Testis (tissue), 2 donors: ENCODE measurements at regions not wholly inside any gene's neighbourhood (a gene's known extent, or its start where the extent isn't known, plus 50 kb on each side); places are given as distances from the start of the nearest gene placed in this dataset.

ENCODE experiments used
- DNase-seq: peaks from one replicate; pipeline ENCODE4 v3.0.0-alpha.2; 2019
- H3K27ac ChIP-seq, 2 donors: fragments of 200-600 bp; sonication (generic); one replicate each; pipeline ENCODE4 v1.5.1; 2019
- H3K27me3 ChIP-seq: fragments of 200-600 bp; sonication (generic); one replicate; pipeline ENCODE4 v1.5.1; 2019
- H3K36me3 ChIP-seq: fragments of 200-600 bp; sonication (generic); one replicate; pipeline ENCODE4 v1.5.1; 2017; ENCODE audit warnings: low read depth; ENCODE audit errors: missing control alignments
- H3K4me1 ChIP-seq: fragments of 200-600 bp; sonication (generic); one replicate; pipeline ENCODE4 v1.5.1; 2019
- H3K4me3 ChIP-seq, 2 donors: fragments of 200-600 bp; sonication (generic); one replicate each; pipeline ENCODE4 v1.5.1; 2017 to 2019
- H3K9me3 ChIP-seq: fragments of 200-600 bp; sonication (generic); one replicate; pipeline ENCODE4 v1.5.1; 2017
- POLR2A ChIP-seq: fragments of 450-650 bp; IDR thresholded peaks from one replicate; pipeline ENCODE4 v1.6.1; 2017; ENCODE audit warnings: antibody characterized with exemption, mild to moderate bottlenecking, moderate library complexity
- WGBS, 2 donors: methylation state at CpG; one replicate each; pipeline ENCODE4 v1.1.5; 2018; 5-methylcytosine and 5-hydroxymethylcytosine counted together
- intact Hi-C: fragments of 100-400 bp; cut with DNase I; formaldehyde crosslinking; loops from one replicate; pipeline ENCODE4 v1.15.1; 2023; ENCODE audit warnings: low total_unique reads
- TF ChIP-seq, protein P1 (sequence below), 3 experiments: fragments of 450-650 bp in 2 of 3; fragments of 200-600 bp in 1 of 3; sonication (generic) in 1 of 3; IDR thresholded peaks; one replicate each; pipeline ENCODE4 v1.5.1; 2016 to 2019; ENCODE audit warnings: antibody characterized with exemption in 3 of 3, mild to moderate bottlenecking in 2 of 3, moderate library complexity in 1 of 3

GRCh38 chr12:125434131-125434530 lies 368.9 kb downstream of the AACS start:
- intact Hi-C loops, result no loop called here
- Histone ChIP-seq H3K36me3 (no peaks in the 10 kb centered on the region), H3K27ac (no peak overlapping the region), H3K27me3 (no peaks in the 10 kb centered on the region), H3K4me1 (peaks cover 3% of the 10 kb centered on the region), H3K4me3 (no peak overlapping the region), H3K9me3 (no peaks in the 10 kb centered on the region)
- WGBS, 2 donors, result 84 to 95% methylated on average over 9 of the region's 9 CpGs
- no peak for DNase-seq
- TF ChIP-seq POLR2A, result no peak
- TF ChIP-seq, protein P1, sequence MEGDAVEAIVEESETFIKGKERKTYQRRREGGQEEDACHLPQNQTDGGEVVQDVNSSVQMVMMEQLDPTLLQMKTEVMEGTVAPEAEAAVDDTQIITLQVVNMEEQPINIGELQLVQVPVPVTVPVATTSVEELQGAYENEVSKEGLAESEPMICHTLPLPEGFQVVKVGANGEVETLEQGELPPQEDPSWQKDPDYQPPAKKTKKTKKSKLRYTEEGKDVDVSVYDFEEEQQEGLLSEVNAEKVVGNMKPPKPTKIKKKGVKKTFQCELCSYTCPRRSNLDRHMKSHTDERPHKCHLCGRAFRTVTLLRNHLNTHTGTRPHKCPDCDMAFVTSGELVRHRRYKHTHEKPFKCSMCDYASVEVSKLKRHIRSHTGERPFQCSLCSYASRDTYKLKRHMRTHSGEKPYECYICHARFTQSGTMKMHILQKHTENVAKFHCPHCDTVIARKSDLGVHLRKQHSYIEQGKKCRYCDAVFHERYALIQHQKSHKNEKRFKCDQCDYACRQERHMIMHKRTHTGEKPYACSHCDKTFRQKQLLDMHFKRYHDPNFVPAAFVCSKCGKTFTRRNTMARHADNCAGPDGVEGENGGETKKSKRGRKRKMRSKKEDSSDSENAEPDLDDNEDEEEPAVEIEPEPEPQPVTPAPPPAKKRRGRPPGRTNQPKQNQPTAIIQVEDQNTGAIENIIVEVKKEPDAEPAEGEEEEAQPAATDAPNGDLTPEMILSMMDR (IDR thresholded peaks at IDR 0.05), result no peak

DNA sequence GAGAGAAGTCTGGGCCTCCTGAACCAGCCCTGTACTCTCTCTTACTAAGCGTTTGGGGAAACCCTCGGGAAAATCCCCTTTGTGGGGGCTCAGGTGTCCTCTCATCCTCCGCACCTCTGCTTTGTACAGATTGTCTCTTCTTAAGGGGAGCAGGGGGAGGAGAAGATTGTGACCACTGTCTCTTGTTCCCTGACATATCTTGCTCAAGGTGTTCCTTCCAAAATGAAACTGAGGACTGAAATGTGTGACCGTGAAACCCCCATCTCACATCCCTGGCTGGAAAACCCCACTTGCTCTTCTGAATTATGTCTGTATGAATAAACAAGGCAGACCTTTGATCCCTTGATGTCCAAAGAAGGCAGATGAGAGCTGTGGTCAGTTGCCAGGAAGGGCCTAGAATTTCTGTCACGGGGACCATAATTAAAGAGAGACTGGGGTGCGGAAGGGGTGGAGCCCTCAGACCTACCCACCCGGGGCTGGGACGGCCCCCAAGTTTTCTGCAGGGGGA lies 369.8 kb downstream of the AACS start:
- no peaks in the 10 kb centered on the region for H3K27me3 ChIP-seq
- no peaks in the 10 kb centered on the region for H3K9me3 ChIP-seq
- H3K36me3 ChIP-seq, result no peaks in the 10 kb centered on the region
- no peak for DNase-seq
- H3K27ac ChIP-seq, result no peak overlapping the region
- no peak overlapping the region for H3K4me3 ChIP-seq
- no peak for TF ChIP-seq POLR2A
- TF ChIP-seq, protein P1 (IDR thresholded peaks at IDR 0.05), result no peak
- intact Hi-C loops, result no loop called here
- H3K4me1 ChIP-seq, result peaks cover 3% of the 10 kb centered on the region
- 74 to 82% methylated on average over 8 of the region's 8 CpGs for WGBS, 2 donors

DNA sequence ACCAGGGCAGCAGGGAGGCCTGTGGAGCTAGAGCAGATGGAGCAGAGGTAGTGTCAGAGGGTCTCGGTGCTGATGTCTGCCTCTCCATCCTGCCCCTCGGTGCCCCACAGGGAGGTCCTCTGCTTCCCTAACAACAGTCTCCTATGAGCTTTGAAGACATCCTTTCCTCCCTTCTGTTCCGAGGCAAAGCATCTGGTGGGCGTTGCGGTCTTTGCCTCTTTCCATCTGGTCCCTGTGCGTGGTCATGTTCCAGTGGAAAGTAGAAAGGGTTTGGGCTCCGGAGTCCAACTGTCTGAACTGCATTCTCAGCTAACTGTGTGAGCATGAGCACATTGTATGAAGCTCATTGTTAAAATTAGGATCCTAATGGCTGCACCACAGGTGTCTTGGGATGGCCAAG lies 370.6 kb downstream of the AACS start:
- intact Hi-C loops, result no loop called here
- no peaks in the 10 kb centered on the region for H3K27me3 ChIP-seq
- no peak overlapping the region for H3K4me3 ChIP-seq
- no peaks in the 10 kb centered on the region for H3K4me1 ChIP-seq
- H3K36me3 ChIP-seq, result no peaks in the 10 kb centered on the region
- no peaks in the 10 kb centered on the region for H3K9me3 ChIP-seq
- 82 to 87% methylated on average over 5 to 7 of the region's 7 CpGs for WGBS, 2 donors
- no peak for DNase-seq
- no peak for TF ChIP-seq POLR2A
- TF ChIP-seq, protein P1 (IDR thresholded peaks at IDR 0.05), result no peak
- no peak overlapping the region for H3K27ac ChIP-seq

DNA sequence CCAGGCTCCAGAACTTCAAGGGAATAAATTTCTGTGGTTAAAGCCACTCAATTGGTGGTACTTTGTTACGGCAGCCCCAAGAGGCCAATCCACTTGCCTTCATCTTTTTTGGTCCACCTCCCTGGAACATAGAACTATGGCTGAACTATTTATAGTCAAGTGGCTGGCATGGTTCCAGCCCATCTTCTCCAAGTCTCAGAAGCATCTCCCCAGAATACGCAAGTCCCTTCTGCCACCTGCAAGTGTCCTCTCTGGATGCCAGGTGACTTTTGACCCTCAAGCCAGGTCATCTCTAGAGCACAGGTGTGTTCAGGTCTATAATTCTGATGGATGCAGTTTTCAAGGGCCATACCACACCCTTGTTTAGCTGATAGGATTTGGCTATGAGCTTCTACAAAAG lies 371.5 kb downstream of the AACS start:
- no peak for TF ChIP-seq POLR2A
- TF ChIP-seq, protein P1 (IDR thresholded peaks at IDR 0.05), result no peak
- Histone ChIP-seq H3K27ac (no peak overlapping the region), H3K4me3 (no peak overlapping the region), H3K9me3 (no peaks in the 10 kb centered on the region), H3K4me1 (no peaks in the 10 kb centered on the region), H3K36me3 (no peaks in the 10 kb centered on the region), H3K27me3 (no peaks in the 10 kb centered on the region)
- WGBS, 2 donors, result 93 to 96% methylated on average over 2 of the region's 2 CpGs
- DNase-seq, result no peak
- intact Hi-C loops, result no loop called here

- H3K36me3 ChIP-seq, result no peaks in the 10 kb centered on the region
- intact Hi-C loops, result no loop called here
- H3K27me3 ChIP-seq, result no peaks in the 10 kb centered on the region
- DNase-seq, result no peak
- no peak for TF ChIP-seq POLR2A
- TF ChIP-seq, protein P1 (IDR thresholded peaks at IDR 0.05), result no peak
- H3K4me1 ChIP-seq, result no peaks in the 10 kb centered on the region
- no peak overlapping the region for H3K4me3 ChIP-seq
- 76 to 91% methylated on average over 3 of the region's 3 CpGs for WGBS, 2 donors
- H3K27ac ChIP-seq, result no peak overlapping the region
- H3K9me3 ChIP-seq, result no peaks in the 10 kb centered on the region
Observed at GRCh38 chr12:125440399-125440798, 375.2 kb downstream of the AACS start.
